SU-DHL-6 (cell line): ENCODE measurements at regions not wholly inside any gene's neighbourhood (a gene's known extent, or its start where the extent isn't known, plus 50 kb on each side); places are given as distances from the start of the nearest gene placed in this dataset.

Experiments
- H2AFZ ChIP-seq: fragments of 200-600 bp; sonication (generic); 2 replicates; pipeline ENCODE4 v1.6.1; 2014; ENCODE audit warnings: low read depth, mild to moderate bottlenecking, moderate library complexity, mixed read lengths, antibody characterized with exemption, low read length; ENCODE audit not compliant: severe bottlenecking
- H3F3A ChIP-seq: fragments of 200-600 bp; shearing (Covaris generic); 2 replicates; pipeline ENCODE4 v1.6.0; 2016; ENCODE audit warnings: antibody characterized with exemption, mild to moderate bottlenecking; ENCODE audit not compliant: insufficient read depth
- H3K27ac ChIP-seq: fragments of 200-600 bp; sonication (generic); 2 replicates; pipeline ENCODE4 v1.5.1; 2016; ENCODE audit warnings: low read depth, mild to moderate bottlenecking, low read length, moderate library complexity, mixed read lengths
- H3K27me3 ChIP-seq: fragments of 200-600 bp; sonication (generic), shearing (Covaris generic); 2 replicates; pipeline ENCODE4 v1.6.0; 2014; ENCODE audit warnings: mild to moderate bottlenecking, low read length
- H3K36me3 ChIP-seq: fragments of 200-600 bp; sonication (generic); 2 replicates; pipeline ENCODE4 v1.6.1; 2014; ENCODE audit warnings: mild to moderate bottlenecking, low read length, mixed read lengths
- H3K4me2 ChIP-seq: fragments of 300-600, 200-600 bp; shearing (Covaris generic), sonication (generic); 2 replicates; pipeline ENCODE4 v1.6.0; 2014; ENCODE audit warnings: low read length, low read depth, mild to moderate bottlenecking; ENCODE audit not compliant: poor library complexity, severe bottlenecking
- H3K4me3 ChIP-seq: fragments of 200-600 bp; sonication (generic); 2 replicates; pipeline ENCODE4 v1.5.1; 2014; ENCODE audit warnings: antibody characterized with exemption, low read length, mild to moderate bottlenecking, mixed read lengths; ENCODE audit not compliant: insufficient read depth, poor library complexity, severe bottlenecking
- H3K79me2 ChIP-seq: fragments of 200-600 bp; sonication (generic); 2 replicates; pipeline ENCODE4 v1.6.1; 2014; ENCODE audit warnings: mild to moderate bottlenecking, low read length, moderate library complexity; ENCODE audit not compliant: insufficient read depth
- H3K9ac ChIP-seq: fragments of 200-600 bp; sonication (generic); 2 replicates; pipeline ENCODE4 v1.7.0; 2014; ENCODE audit warnings: mild to moderate bottlenecking, low read length
- H3K9me2 ChIP-seq: fragments of 200-600 bp; sonication (generic); replicated peaks from 2 replicates; pipeline ENCODE4 v1.6.1; 2014; ENCODE audit warnings: low read length; ENCODE audit not compliant: insufficient read depth
- H3K9me3 ChIP-seq: fragments of 200-600 bp; sonication (generic); 2 replicates; pipeline ENCODE4 v1.6.1; 2014; ENCODE audit warnings: low read length, mixed read lengths; ENCODE audit not compliant: insufficient read depth
- H4K20me1 ChIP-seq: fragments of 200-600 bp; sonication (generic); 2 replicates; pipeline ENCODE4 v1.6.1; 2014; ENCODE audit warnings: low read depth, mild to moderate bottlenecking, antibody characterized with exemption, low read length, moderate library complexity, mixed read lengths
- CTCF ChIP-seq: fragments of 200-600 bp; sonication (generic); IDR thresholded peaks from one replicate; pipeline ENCODE4 v1.5.1; 2017; ENCODE audit warnings: antibody characterized with exemption, mild to moderate bottlenecking, low read length, moderate library complexity; ENCODE audit not compliant: insufficient read depth, poor library complexity, severe bottlenecking
- EZH2phosphoT487 ChIP-seq: fragments of 200-600 bp; sonication (generic), shearing (Covaris generic); conservative IDR thresholded peaks from 2 replicates; pipeline ENCODE4 v1.6.1; 2018; ENCODE audit warnings: mild to moderate bottlenecking, antibody characterized with exemption, low read length, moderate library complexity, mixed read lengths

GRCh38 chr5:72588640-72589039 lies 81.4 kb upstream of the ZNF366 start:
- Histone ChIP-seq H3K4me3 (no peak overlapping the region), H3K79me2 (no peaks in the 10 kb centered on the region), H3F3A (no peaks in the 10 kb centered on the region), H3K4me2 (no peak overlapping the region), H3K9me3 (no peaks in the 10 kb centered on the region), H3K9ac (no peak overlapping the region), H2AFZ (no peak overlapping the region), H3K27me3 (no peaks in the 10 kb centered on the region), H3K36me3 (no peaks in the 10 kb centered on the region), H3K9me2 (no peaks in the 10 kb centered on the region), H4K20me1 (no peaks in the 10 kb centered on the region), H3K27ac (no peak overlapping the region)
- no peak for TF ChIP-seq EZH2phosphoT487
- no peak for TF ChIP-seq CTCF

GRCh38 chr5:72587661-72588308 lies 80.6 kb upstream of the ZNF366 start:
- Histone ChIP-seq H3K27ac (no peak overlapping the region), H4K20me1 (no peaks in the 10 kb centered on the region), H3K27me3 (no peaks in the 10 kb centered on the region), H3K36me3 (no peaks in the 10 kb centered on the region), H3K9ac (no peak overlapping the region), H3K4me2 (no peak overlapping the region), H3K9me3 (no peaks in the 10 kb centered on the region), H3K9me2 (no peaks in the 10 kb centered on the region), H2AFZ (no peak overlapping the region), H3F3A (no peaks in the 10 kb centered on the region), H3K4me3 (no peak overlapping the region), H3K79me2 (no peaks in the 10 kb centered on the region)
- TF ChIP-seq CTCF (no peak), EZH2phosphoT487 (no peak)

- H4K20me1 ChIP-seq: no peaks in the 10 kb centered on the region
- H3F3A ChIP-seq: no peaks in the 10 kb centered on the region
- H3K9me2 ChIP-seq: no peaks in the 10 kb centered on the region
- no peak overlapping the region for H3K4me3 ChIP-seq
- TF ChIP-seq CTCF (no peak), EZH2phosphoT487 (no peak)
- H3K9ac ChIP-seq: no peak overlapping the region
- no peak overlapping the region for H3K4me2 ChIP-seq
- H2AFZ ChIP-seq: no peak overlapping the region
- no peaks in the 10 kb centered on the region for H3K27me3 ChIP-seq
- no peaks in the 10 kb centered on the region for H3K79me2 ChIP-seq
- no peaks in the 10 kb centered on the region for H3K9me3 ChIP-seq
- no peaks in the 10 kb centered on the region for H3K36me3 ChIP-seq
- no peak overlapping the region for H3K27ac ChIP-seq
Observed at GRCh38 chr5:72586788-72587530, 79.7 kb upstream of the ZNF366 start.
